ENCODE measurements at regions not wholly inside any gene's neighbourhood (a gene's known extent, or its start where the extent isn't known, plus 50 kb on each side); places are given as distances from the start of the nearest gene placed in this dataset.

DNA sequence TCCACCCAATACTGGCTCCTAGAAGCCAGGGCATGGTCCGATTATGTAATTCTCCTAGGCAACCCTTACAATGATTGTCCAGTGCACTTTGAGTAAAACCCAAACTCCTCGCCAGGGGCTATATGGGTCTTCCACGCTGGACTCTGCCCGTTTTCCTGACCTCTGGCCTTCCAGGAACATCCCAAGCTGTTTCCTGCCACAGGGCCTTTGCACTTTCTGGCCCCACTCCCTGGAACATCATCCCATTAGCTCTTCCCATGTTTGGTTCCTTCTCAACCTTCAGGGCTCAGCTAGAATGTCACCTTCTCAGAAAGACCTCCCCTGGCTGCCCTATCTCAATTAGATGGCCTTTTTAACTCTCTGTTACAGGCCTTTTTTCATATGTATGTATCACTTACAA lies 85.4 kb downstream of the IRF2BPL start:
- no TSS peak for BruUV-seq (replicated peaks)
- Histone ChIP-seq H4K20me1 (ENCODE audit: insufficient read depth) (no peaks in the 10 kb centered on the region), H2AFZ (ENCODE audit: low read depth, low read length, poor library complexity, severe bottlenecking) (no peak overlapping the region), H3K9ac (ENCODE audit: low read length) (no peak overlapping the region), H3K36me3 (ENCODE audit: control insufficient read depth in 1 of 2, insufficient read depth in 2 of 2, low read length in 2 of 2) (no peaks in the 10 kb centered on the region), H3K4me3 (replicated peaks in 1 of 2; ENCODE audit: low read depth in 1 of 2, low read length in 2 of 2) (no peak overlapping the region), H3K9me2 (ENCODE audit: insufficient read depth) (no peaks in the 10 kb centered on the region), H3K79me2 (ENCODE audit: insufficient read depth, low read length) (no peaks in the 10 kb centered on the region), H3K27ac (ENCODE audit: low read depth, low read length) (no peak overlapping the region), H3K4me1 (ENCODE audit: control insufficient read depth in 1 of 2, insufficient read depth in 2 of 2, low read length in 2 of 2) (peaks cover 34 to 42% of the 10 kb centered on the region in 2 experiments), H3K9me3 (ENCODE audit: control insufficient read depth in 1 of 2, insufficient read depth in 1 of 2, low read depth in 1 of 2, low read length in 2 of 2) (no peaks in the 10 kb centered on the region), H3K4me2 (ENCODE audit: low read length) (no peak overlapping the region), H3K27me3 (ENCODE audit: insufficient read depth, low read length) (no peaks in the 10 kb centered on the region)
- no peak for ATAC-seq
- intact Hi-C loops (cut with micrococcal nuclease): no loop called here
- POLR2A ChIA-PET: interaction anchor here (1.9 kb wide), 1 partner anchor 10 kb away, joined by 6 read pairs; no protein-coding TSS in a partner anchor
- no peak for DNase-seq (ENCODE audit: low read depth, low spot score)
- CTCF ChIA-PET: no interaction called here
- RAD21 ChIA-PET (ENCODE audit: low non-redundant PET in 1 of 2, low total read pairs in 2 of 2, uncharacterized antibody in 2 of 2, unreplicated experiment in 2 of 2): no interaction called here
- TF ChIP-seq FOSL1 (IDR thresholded peaks at IDR 0.05; ENCODE audit: low read depth) (no peak), JUND (IDR thresholded peaks at IDR 0.05) (no peak), EGR1 (IDR thresholded peaks at IDR 0.05; ENCODE audit: low read depth) (no peak), CEBPB (IDR thresholded peaks at IDR 0.05; ENCODE audit: low read depth) (no peak), ZFX (IDR thresholded peaks at IDR 0.05) (no peak)

DNA sequence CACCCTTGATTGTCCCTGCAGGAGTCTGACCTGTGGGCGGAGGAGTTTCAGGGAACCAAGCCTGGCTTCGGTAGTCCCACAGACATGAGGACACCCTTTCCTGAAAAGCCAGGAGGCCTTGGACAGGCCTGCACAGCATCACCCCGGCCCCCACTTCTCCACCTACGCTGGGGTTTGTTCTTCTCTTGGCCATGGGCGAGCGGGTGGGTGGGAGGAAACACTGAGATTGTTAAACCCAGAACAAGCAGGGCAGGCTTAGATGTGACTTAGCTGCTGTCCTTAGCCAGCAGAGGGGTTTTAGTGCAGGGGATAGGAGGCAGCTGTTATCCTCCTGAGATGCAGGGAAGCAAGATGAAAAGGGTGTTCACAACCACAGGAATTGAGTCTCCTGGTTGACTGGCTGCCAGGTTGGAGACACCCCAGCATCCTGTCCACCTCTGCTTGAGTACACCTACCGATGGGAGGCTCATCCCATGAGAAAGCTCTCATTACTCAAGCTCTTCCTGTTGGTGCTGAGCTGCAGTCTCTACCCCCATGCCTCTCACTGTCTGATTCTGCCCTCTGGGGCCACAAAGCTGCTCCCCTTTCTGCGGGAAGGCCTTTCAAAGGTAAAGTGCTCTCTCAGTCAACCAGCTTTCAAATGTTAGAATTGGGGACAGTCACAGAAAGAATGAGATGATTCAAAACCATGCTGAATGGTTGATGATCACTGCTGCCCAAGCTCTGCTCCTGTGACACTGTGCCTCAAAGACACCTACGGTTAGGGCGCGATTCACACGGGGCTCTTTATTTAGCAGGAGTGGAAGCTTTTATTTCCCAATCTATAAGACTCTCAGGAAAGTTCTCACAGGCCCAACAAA lies 86.3 kb downstream of the IRF2BPL start:
- no peak for ATAC-seq
- Histone ChIP-seq H3K9me2 (ENCODE audit: insufficient read depth) (no peaks in the 10 kb centered on the region), H3K9me3 (ENCODE audit: control insufficient read depth in 1 of 2, insufficient read depth in 1 of 2, low read depth in 1 of 2, low read length in 2 of 2) (no peaks in the 10 kb centered on the region), H3K79me2 (ENCODE audit: insufficient read depth, low read length) (no peaks in the 10 kb centered on the region), H3K4me3 (replicated peaks in 1 of 2; ENCODE audit: low read depth in 1 of 2, low read length in 2 of 2) (no peak overlapping the region), H3K9ac (ENCODE audit: low read length) (no peak overlapping the region), H3K27ac (ENCODE audit: low read depth, low read length) (no peak overlapping the region), H3K4me1 (ENCODE audit: control insufficient read depth in 1 of 2, insufficient read depth in 2 of 2, low read length in 2 of 2) (peaks cover 29 to 42% of the 10 kb centered on the region in 2 experiments), H2AFZ (ENCODE audit: low read depth, low read length, poor library complexity, severe bottlenecking) (no peak overlapping the region), H3K27me3 (ENCODE audit: insufficient read depth, low read length) (no peaks in the 10 kb centered on the region), H3K4me2 (ENCODE audit: low read length) (no peak overlapping the region), H4K20me1 (ENCODE audit: insufficient read depth) (no peaks in the 10 kb centered on the region), H3K36me3 (ENCODE audit: control insufficient read depth in 1 of 2, insufficient read depth in 2 of 2, low read length in 2 of 2) (no peaks in the 10 kb centered on the region)
- TF ChIP-seq SP1 (IDR thresholded peaks at IDR 0.05; ENCODE audit: low read depth): no peak
- TF ChIP-seq SRF (IDR thresholded peaks at IDR 0.05; ENCODE audit: low read depth): no peak
- TF ChIP-seq ZNF274 (IDR thresholded peaks at IDR 0.05; ENCODE audit: low read depth, low read length): no peak
- POLR2A ChIA-PET: interaction anchor here (0.6 to 1.9 kb wide), 3 partner anchors 11 to 87 kb away, joined by 3 to 6 read pairs (median 3); no protein-coding TSS in a partner anchor
- DNase-seq (ENCODE audit: low read depth, low spot score): no peak
- no TSS peak for BruUV-seq (replicated peaks)
- intact Hi-C loops (cut with micrococcal nuclease): no loop called here
- CTCF ChIA-PET: interaction anchor here (0.8 kb wide), 1 partner anchor 29 kb away, joined by 3 read pairs; no protein-coding TSS in a partner anchor
- RAD21 ChIA-PET (ENCODE audit: low non-redundant PET in 1 of 2, low total read pairs in 2 of 2, uncharacterized antibody in 2 of 2, unreplicated experiment in 2 of 2): no interaction called here
